ENCODE measurements at regions not wholly inside any gene's neighbourhood (a gene's known extent, or its start where the extent isn't known, plus 50 kb on each side); places are given as distances from the start of the nearest gene placed in this dataset.

DNA sequence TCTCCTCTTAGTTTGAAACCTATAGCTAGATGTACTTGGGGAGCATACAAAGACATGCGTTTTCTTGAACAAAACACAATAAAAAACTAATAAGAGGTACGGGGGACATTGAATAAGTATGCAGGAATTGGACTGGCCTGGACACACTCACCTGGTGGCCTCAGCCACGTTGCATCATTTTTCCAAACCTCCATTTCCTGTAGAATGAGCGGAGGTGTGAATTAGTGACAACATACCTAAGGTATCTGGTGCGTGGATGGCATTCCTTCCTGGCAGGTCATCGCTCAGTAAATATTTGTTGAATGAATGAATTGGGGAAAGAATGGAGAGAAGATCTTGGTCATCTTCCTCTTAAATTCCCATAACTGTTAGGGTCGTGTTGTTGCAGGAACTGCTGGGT is 103.2 kb upstream of the CTBP2 start:
- TF ChIP-seq, protein P1, sequence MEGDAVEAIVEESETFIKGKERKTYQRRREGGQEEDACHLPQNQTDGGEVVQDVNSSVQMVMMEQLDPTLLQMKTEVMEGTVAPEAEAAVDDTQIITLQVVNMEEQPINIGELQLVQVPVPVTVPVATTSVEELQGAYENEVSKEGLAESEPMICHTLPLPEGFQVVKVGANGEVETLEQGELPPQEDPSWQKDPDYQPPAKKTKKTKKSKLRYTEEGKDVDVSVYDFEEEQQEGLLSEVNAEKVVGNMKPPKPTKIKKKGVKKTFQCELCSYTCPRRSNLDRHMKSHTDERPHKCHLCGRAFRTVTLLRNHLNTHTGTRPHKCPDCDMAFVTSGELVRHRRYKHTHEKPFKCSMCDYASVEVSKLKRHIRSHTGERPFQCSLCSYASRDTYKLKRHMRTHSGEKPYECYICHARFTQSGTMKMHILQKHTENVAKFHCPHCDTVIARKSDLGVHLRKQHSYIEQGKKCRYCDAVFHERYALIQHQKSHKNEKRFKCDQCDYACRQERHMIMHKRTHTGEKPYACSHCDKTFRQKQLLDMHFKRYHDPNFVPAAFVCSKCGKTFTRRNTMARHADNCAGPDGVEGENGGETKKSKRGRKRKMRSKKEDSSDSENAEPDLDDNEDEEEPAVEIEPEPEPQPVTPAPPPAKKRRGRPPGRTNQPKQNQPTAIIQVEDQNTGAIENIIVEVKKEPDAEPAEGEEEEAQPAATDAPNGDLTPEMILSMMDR (IDR thresholded peaks at IDR 0.05; ENCODE audit: extremely low read depth, insufficient read depth, missing control alignments) = no peak
- in situ Hi-C loops (cut with MboI; ENCODE audit: low pct_unique_long_range_greater_than_20kb, low sequenced_read_pairs, unreplicated experiment) = no loop called here

DNA sequence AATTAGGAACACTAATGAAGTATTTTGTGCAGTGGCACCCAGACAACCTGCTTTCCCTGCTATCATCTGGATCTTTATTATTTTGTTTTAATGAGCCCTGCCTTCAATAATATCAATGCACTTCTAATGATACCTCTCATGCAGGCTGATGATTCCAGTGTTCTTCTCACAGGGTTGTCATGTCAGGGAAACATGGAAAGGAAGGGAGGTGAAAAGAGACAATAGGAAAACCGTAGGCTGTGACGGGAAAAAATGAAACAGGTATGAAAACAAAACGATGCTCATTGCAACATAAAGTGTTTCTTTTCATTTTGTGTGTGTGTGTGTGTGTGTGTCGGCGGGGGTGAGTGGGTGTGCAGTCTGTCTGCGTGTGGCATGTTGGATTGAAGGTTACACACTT is 102.6 kb upstream of the CTBP2 start:
- TF ChIP-seq, protein P1 (IDR thresholded peaks at IDR 0.05; ENCODE audit: extremely low read depth, insufficient read depth, missing control alignments) = no peak
- DNase-seq (ENCODE audit: low spot score) = no peak
- in situ Hi-C loops (cut with MboI; ENCODE audit: low pct_unique_long_range_greater_than_20kb, low sequenced_read_pairs, unreplicated experiment) = no loop called here

More for the DNA sequence above, 103.2 kb upstream of the CTBP2 start:
- DNase-seq (ENCODE audit: low spot score) = no peak

DNA sequence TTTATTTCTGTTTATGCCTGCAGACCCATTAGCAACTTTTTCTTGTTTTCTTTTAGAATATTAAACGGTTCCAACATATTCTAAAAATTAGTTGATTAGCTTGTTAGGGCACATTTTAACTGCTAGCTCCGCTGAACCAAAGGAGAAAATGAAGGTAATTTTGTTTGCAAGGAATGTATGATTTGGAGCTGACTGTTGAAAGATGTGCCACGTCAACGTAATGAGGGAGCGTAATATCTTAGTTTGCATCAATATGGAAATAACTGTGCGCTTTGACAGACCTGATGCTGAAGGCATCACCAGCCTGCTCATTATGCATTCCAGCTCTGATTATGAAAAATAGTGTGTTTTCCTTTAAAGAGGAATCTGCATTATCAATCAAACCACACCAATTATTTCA is 102.0 kb upstream of the CTBP2 start:
- TF ChIP-seq, protein P1 (IDR thresholded peaks at IDR 0.05; ENCODE audit: extremely low read depth, insufficient read depth, missing control alignments) = no peak
- in situ Hi-C loops (cut with MboI; ENCODE audit: low pct_unique_long_range_greater_than_20kb, low sequenced_read_pairs, unreplicated experiment) = no loop called here
- DNase-seq (ENCODE audit: low spot score) = no peak

DNA sequence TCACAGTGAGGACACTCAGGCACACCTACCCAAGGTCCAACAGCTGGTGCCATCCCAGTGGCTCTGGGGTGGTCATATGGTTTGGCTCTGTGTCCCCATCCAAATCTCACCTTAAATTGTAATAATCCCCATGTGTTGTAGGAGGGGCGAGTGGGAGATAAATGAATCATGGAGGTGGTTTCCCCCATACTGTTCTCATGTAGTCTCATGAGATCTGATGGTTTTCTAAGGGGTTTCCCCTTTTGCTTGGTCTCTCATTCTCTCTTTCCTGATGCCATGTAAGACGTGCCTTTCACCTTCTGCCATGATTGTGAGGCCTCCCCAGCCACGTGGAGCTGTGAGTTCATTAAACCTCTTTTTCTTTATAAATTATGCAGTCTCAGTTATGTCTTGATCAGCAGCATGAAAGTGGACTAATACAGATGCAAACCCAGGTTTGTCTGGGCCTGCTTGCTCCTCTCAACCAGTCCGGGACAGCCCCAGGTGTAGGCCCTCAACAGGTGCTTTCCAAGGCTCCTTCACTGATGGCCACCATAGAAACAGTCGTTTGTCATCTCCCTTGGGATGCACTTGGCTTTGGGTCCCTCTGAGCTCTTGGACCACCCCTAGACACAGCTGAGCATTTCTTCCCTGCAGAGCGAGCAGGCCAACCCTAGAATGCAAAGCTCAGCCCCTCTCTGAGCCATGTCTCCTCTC is 101.3 kb upstream of the CTBP2 start:
- DNase-seq (ENCODE audit: low spot score) = no peak
- in situ Hi-C loops (cut with MboI; ENCODE audit: low pct_unique_long_range_greater_than_20kb, low sequenced_read_pairs, unreplicated experiment) = no loop called here
- TF ChIP-seq, protein P1 (IDR thresholded peaks at IDR 0.05; ENCODE audit: extremely low read depth, insufficient read depth, missing control alignments) = no peak

DNA sequence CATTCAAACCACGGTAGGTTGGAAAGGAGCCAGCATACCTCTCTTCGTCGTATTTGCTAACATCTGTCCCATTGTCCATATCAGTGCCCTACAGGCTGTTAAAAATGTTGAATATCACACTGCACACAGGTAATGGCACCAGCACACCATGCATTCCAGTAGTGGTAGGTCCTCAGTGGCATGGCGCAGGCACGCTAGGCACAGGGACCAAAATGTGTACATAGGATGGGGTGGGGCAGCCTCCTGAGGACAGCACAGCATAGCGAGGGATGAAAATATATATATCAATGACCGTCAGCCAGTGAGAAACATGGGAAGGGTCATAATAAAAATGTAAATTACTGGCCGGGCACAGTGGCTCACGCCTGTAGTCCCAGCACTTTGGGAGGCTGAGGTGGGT is 99.9 kb upstream of the CTBP2 start:
- DNase-seq (ENCODE audit: low spot score) = no peak
- TF ChIP-seq, protein P1 (IDR thresholded peaks at IDR 0.05; ENCODE audit: extremely low read depth, insufficient read depth, missing control alignments) = no peak
- in situ Hi-C loops (cut with MboI; ENCODE audit: low pct_unique_long_range_greater_than_20kb, low sequenced_read_pairs, unreplicated experiment) = no loop called here

DNA sequence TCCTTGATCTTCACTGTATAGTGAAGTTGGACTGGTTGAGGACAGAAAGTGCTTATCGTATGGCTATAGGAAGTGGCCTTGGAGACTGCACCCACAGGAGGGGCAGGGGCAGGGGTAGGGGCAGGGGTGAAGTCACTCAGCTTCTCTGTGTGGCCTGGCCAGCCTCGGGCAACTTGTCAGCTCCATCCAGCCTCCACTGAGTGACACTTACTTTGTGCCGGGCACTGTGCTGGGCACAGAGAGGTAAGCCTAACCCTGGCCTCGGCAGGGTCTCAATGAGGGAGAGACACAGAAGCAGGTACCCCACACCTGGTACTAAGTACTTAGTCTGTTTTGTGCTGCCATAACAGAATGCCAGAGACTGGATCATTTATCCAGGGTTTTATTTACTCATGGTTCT is 99.3 kb upstream of the CTBP2 start:
- in situ Hi-C loops (cut with MboI; ENCODE audit: low pct_unique_long_range_greater_than_20kb, low sequenced_read_pairs, unreplicated experiment) = no loop called here
- TF ChIP-seq, protein P1 (IDR thresholded peaks at IDR 0.05; ENCODE audit: extremely low read depth, insufficient read depth, missing control alignments) = no peak
- no peak for DNase-seq (ENCODE audit: low spot score)
